NCI-H187 (cell line): ENCODE measurements at regions not wholly inside any gene's neighbourhood (a gene's known extent, or its start where the extent isn't known, plus 50 kb on each side); places are given as distances from the start of the nearest gene placed in this dataset.

Source experiments
- DNase-seq, 2 experiments: peaks; one replicate each; lab custom pipeline; 2025; lab: John Stamatoyannopoulos, UW

GRCh38 chr2:235303499-235304291 lies 190.1 kb upstream of the AGAP1 start:
- no peak for DNase-seq

- DNase-seq = no peak
Observed at GRCh38 chr2:235305678-235306077, 188.2 kb upstream of the AGAP1 start.

- no peak for DNase-seq
Observed at GRCh38 chr2:235311044-235311443, 182.8 kb upstream of the AGAP1 start.

- no peak for DNase-seq
Observed at GRCh38 chr2:235312571-235312970, 181.3 kb upstream of the AGAP1 start.

GRCh38 chr2:235314371-235314930 lies 179.4 kb upstream of the AGAP1 start:
- no peak for DNase-seq

GRCh38 chr2:235319095-235319494 lies 174.7 kb upstream of the AGAP1 start:
- no peak for DNase-seq

- no peak for DNase-seq
Observed at GRCh38 chr2:235320326-235320725, 173.5 kb upstream of the AGAP1 start.

- no peak for DNase-seq
Observed at GRCh38 chr2:235324324-235324723, 169.5 kb upstream of the AGAP1 start.

- DNase-seq = no peak
Observed at GRCh38 chr2:235325151-235325550, 168.7 kb upstream of the AGAP1 start.

GRCh38 chr2:235328991-235329390 lies 164.9 kb upstream of the AGAP1 start:
- DNase-seq = no peak

GRCh38 chr2:235330775-235331451 lies 162.9 kb upstream of the AGAP1 start:
- DNase-seq = no peak

- no peak for DNase-seq
Observed at GRCh38 chr2:235332240-235332890, 161.5 kb upstream of the AGAP1 start.

GRCh38 chr2:235333076-235333475 lies 160.8 kb upstream of the AGAP1 start:
- DNase-seq = no peak

GRCh38 chr2:235334179-235334578 lies 159.7 kb upstream of the AGAP1 start:
- DNase-seq = no peak

GRCh38 chr2:235343156-235343774 lies 150.6 kb upstream of the AGAP1 start:
- no peak for DNase-seq

GRCh38 chr2:235343869-235344268 lies 150.0 kb upstream of the AGAP1 start:
- no peak for DNase-seq

GRCh38 chr2:235345745-235346144 lies 148.1 kb upstream of the AGAP1 start:
- no peak for DNase-seq

- DNase-seq = no peak
Observed at GRCh38 chr2:235347691-235348090, 146.2 kb upstream of the AGAP1 start.

GRCh38 chr2:235348329-235348728 lies 145.5 kb upstream of the AGAP1 start:
- DNase-seq = no peak

GRCh38 chr2:235350234-235350633 lies 143.6 kb upstream of the AGAP1 start:
- no peak for DNase-seq

GRCh38 chr2:235352541-235352940 lies 141.3 kb upstream of the AGAP1 start:
- no peak for DNase-seq

GRCh38 chr2:235357881-235358280 lies 136.0 kb upstream of the AGAP1 start:
- no peak for DNase-seq
